SK-N-SH (cell line): ENCODE measurements at regions not wholly inside any gene's neighbourhood (a gene's known extent, or its start where the extent isn't known, plus 50 kb on each side); places are given as distances from the start of the nearest gene placed in this dataset.

Experiments
- CTCF ChIP-seq: fragments of 200-600 bp; sonication (generic); IDR thresholded peaks from 2 replicates; pipeline ENCODE4 v1.6.1; 2017; ENCODE audit warnings: antibody characterized with exemption, mild to moderate bottlenecking, moderate library complexity
- MEF2A ChIP-seq: IDR thresholded peaks from 2 replicates; pipeline ENCODE4 v1.4.0; 2012; ENCODE audit warnings: low read depth, borderline replicate concordance
- RCOR1 ChIP-seq: fragments of 150-350 bp; IDR thresholded peaks from 2 replicates; pipeline ENCODE4 v1.6.1; 2017; ENCODE audit warnings: antibody characterized with exemption, low read length

- TF ChIP-seq MEF2A, result no peak
- no peak for TF ChIP-seq CTCF
- no peak for TF ChIP-seq RCOR1
These were observed 835.6 kb upstream of the MIR17HG start for GRCh38 chr13:90511903-90512302.
